ENCODE measurements at regions not wholly inside any gene's neighbourhood (a gene's known extent, or its start where the extent isn't known, plus 50 kb on each side); places are given as distances from the start of the nearest gene placed in this dataset.

- H3K4me3 ChIP-seq (ENCODE audit: low read length), result no peak overlapping the region
- peaks cover 5% of the 10 kb centered on the region for H3K9me3 ChIP-seq (ENCODE audit: control insufficient read depth, low read length)
- H3K36me3 ChIP-seq (ENCODE audit: control insufficient read depth, insufficient read depth, low read length, severe bottlenecking), result no peaks in the 10 kb centered on the region
- H3K4me1 ChIP-seq (ENCODE audit: control insufficient read depth, insufficient read depth, low read length), result no peaks in the 10 kb centered on the region
- no peak overlapping the region for H3K9ac ChIP-seq (ENCODE audit: low read length)
- DNase-seq (ENCODE audit: low read depth), result no peak
- H3K27me3 ChIP-seq (replicated peaks; ENCODE audit: control insufficient read depth, insufficient read depth, low read length), result no peaks in the 10 kb centered on the region
Observed at GRCh38 chr12:63232896-63233295, 81.9 kb upstream of the AVPR1A start.

- peaks cover 12% of the 10 kb centered on the region for H3K4me1 ChIP-seq (ENCODE audit: control insufficient read depth, insufficient read depth, low read length)
- peak; percentile 3 for DNase-seq (ENCODE audit: low read depth)
- no peaks in the 10 kb centered on the region for H3K27me3 ChIP-seq (replicated peaks; ENCODE audit: control insufficient read depth, insufficient read depth, low read length)
- H3K9ac ChIP-seq (ENCODE audit: low read length), result no peak overlapping the region
- H3K4me3 ChIP-seq (ENCODE audit: low read length), result no peak overlapping the region
- H3K9me3 ChIP-seq (ENCODE audit: control insufficient read depth, low read length), result no peaks in the 10 kb centered on the region
- H3K36me3 ChIP-seq (ENCODE audit: control insufficient read depth, insufficient read depth, low read length, severe bottlenecking), result no peaks in the 10 kb centered on the region
Observed at GRCh38 chr12:63228853-63229252, 77.9 kb upstream of the AVPR1A start.

GRCh38 chr12:63226792-63227463, 75.9 kb upstream of the AVPR1A start:
- no peaks in the 10 kb centered on the region for H3K9me3 ChIP-seq (ENCODE audit: control insufficient read depth, low read length)
- no peak overlapping the region for H3K9ac ChIP-seq (ENCODE audit: low read length)
- no peaks in the 10 kb centered on the region for H3K36me3 ChIP-seq (ENCODE audit: control insufficient read depth, insufficient read depth, low read length, severe bottlenecking)
- peaks cover 26% of the 10 kb centered on the region for H3K4me1 ChIP-seq (ENCODE audit: control insufficient read depth, insufficient read depth, low read length)
- no peaks in the 10 kb centered on the region for H3K27me3 ChIP-seq (replicated peaks; ENCODE audit: control insufficient read depth, insufficient read depth, low read length)
- DNase-seq (ENCODE audit: low read depth), result no peak
- no peak overlapping the region for H3K4me3 ChIP-seq (ENCODE audit: low read length)

GRCh38 chr12:63224396-63224795, 73.4 kb upstream of the AVPR1A start:
- no peak overlapping the region for H3K4me3 ChIP-seq (ENCODE audit: low read length)
- no peaks in the 10 kb centered on the region for H3K27me3 ChIP-seq (replicated peaks; ENCODE audit: control insufficient read depth, insufficient read depth, low read length)
- H3K9ac ChIP-seq (ENCODE audit: low read length), result no peak overlapping the region
- H3K4me1 ChIP-seq (ENCODE audit: control insufficient read depth, insufficient read depth, low read length), result peaks cover 45% of the 10 kb centered on the region
- DNase-seq (ENCODE audit: low read depth), result no peak
- no peaks in the 10 kb centered on the region for H3K36me3 ChIP-seq (ENCODE audit: control insufficient read depth, insufficient read depth, low read length, severe bottlenecking)
- H3K9me3 ChIP-seq (ENCODE audit: control insufficient read depth, low read length), result no peaks in the 10 kb centered on the region

GRCh38 chr12:63223128-63223527, 72.1 kb upstream of the AVPR1A start:
- Histone ChIP-seq H3K27me3 (replicated peaks; ENCODE audit: control insufficient read depth, insufficient read depth, low read length) (no peaks in the 10 kb centered on the region), H3K4me1 (ENCODE audit: control insufficient read depth, insufficient read depth, low read length) (peaks cover 45% of the 10 kb centered on the region), H3K4me3 (ENCODE audit: low read length) (no peak overlapping the region), H3K36me3 (ENCODE audit: control insufficient read depth, insufficient read depth, low read length, severe bottlenecking) (no peaks in the 10 kb centered on the region), H3K9me3 (ENCODE audit: control insufficient read depth, low read length) (no peaks in the 10 kb centered on the region), H3K9ac (ENCODE audit: low read length) (peak overlapping the region; percentile 5)
- peak; percentile 7 for DNase-seq (ENCODE audit: low read depth)

- peak overlapping the region; percentile 67 for H3K9ac ChIP-seq (ENCODE audit: low read length)
Observed at GRCh38 chr12:63222582-63222981, 71.6 kb upstream of the AVPR1A start.

GRCh38 chr12:63220921-63221320, 69.9 kb upstream of the AVPR1A start:
- no peak for DNase-seq (ENCODE audit: low read depth)
- Histone ChIP-seq H3K4me1 (ENCODE audit: control insufficient read depth, insufficient read depth, low read length) (peaks cover 39% of the 10 kb centered on the region), H3K36me3 (ENCODE audit: control insufficient read depth, insufficient read depth, low read length, severe bottlenecking) (no peaks in the 10 kb centered on the region), H3K9ac (ENCODE audit: low read length) (peak overlapping the region; percentile 32), H3K9me3 (ENCODE audit: control insufficient read depth, low read length) (no peaks in the 10 kb centered on the region), H3K27me3 (replicated peaks; ENCODE audit: control insufficient read depth, insufficient read depth, low read length) (no peaks in the 10 kb centered on the region), H3K4me3 (ENCODE audit: low read length) (peak overlapping the region; percentile 4)

More at GRCh38 chr12:63222582-63222981, 71.6 kb upstream of the AVPR1A start:
- DNase-seq (ENCODE audit: low read depth), result no peak
- no peaks in the 10 kb centered on the region for H3K36me3 ChIP-seq (ENCODE audit: control insufficient read depth, insufficient read depth, low read length, severe bottlenecking)
- H3K27me3 ChIP-seq (replicated peaks; ENCODE audit: control insufficient read depth, insufficient read depth, low read length), result no peaks in the 10 kb centered on the region
- H3K9me3 ChIP-seq (ENCODE audit: control insufficient read depth, low read length), result no peaks in the 10 kb centered on the region
- peaks cover 45% of the 10 kb centered on the region for H3K4me1 ChIP-seq (ENCODE audit: control insufficient read depth, insufficient read depth, low read length)
- no peak overlapping the region for H3K4me3 ChIP-seq (ENCODE audit: low read length)

- no peak overlapping the region for H3K4me3 ChIP-seq (ENCODE audit: low read length)
- peaks cover 27% of the 10 kb centered on the region for H3K4me1 ChIP-seq (ENCODE audit: control insufficient read depth, insufficient read depth, low read length)
- H3K27me3 ChIP-seq (replicated peaks; ENCODE audit: control insufficient read depth, insufficient read depth, low read length), result no peaks in the 10 kb centered on the region
- no peaks in the 10 kb centered on the region for H3K36me3 ChIP-seq (ENCODE audit: control insufficient read depth, insufficient read depth, low read length, severe bottlenecking)
- no peak for DNase-seq (ENCODE audit: low read depth)
- H3K9me3 ChIP-seq (ENCODE audit: control insufficient read depth, low read length), result no peaks in the 10 kb centered on the region
- H3K9ac ChIP-seq (ENCODE audit: low read length), result no peak overlapping the region
Observed at GRCh38 chr12:63212316-63212715, 61.3 kb upstream of the AVPR1A start.

- no peak overlapping the region for H3K4me3 ChIP-seq (ENCODE audit: low read length)
- no peaks in the 10 kb centered on the region for H3K27me3 ChIP-seq (replicated peaks; ENCODE audit: control insufficient read depth, insufficient read depth, low read length)
- H3K4me1 ChIP-seq (ENCODE audit: control insufficient read depth, insufficient read depth, low read length), result peaks cover 47% of the 10 kb centered on the region
- no peaks in the 10 kb centered on the region for H3K9me3 ChIP-seq (ENCODE audit: control insufficient read depth, low read length)
- DNase-seq (ENCODE audit: low read depth), result peak; percentile 50
- H3K36me3 ChIP-seq (ENCODE audit: control insufficient read depth, insufficient read depth, low read length, severe bottlenecking), result no peaks in the 10 kb centered on the region
- no peak overlapping the region for H3K9ac ChIP-seq (ENCODE audit: low read length)
Observed at GRCh38 chr12:63208956-63209355, 58.0 kb upstream of the AVPR1A start.

- DNase-seq (ENCODE audit: low read depth), result peak; percentile 76
- H3K9ac ChIP-seq (ENCODE audit: low read length), result peak overlapping the region; percentile 75
- peaks cover 47% of the 10 kb centered on the region for H3K4me1 ChIP-seq (ENCODE audit: control insufficient read depth, insufficient read depth, low read length)
- no peaks in the 10 kb centered on the region for H3K36me3 ChIP-seq (ENCODE audit: control insufficient read depth, insufficient read depth, low read length, severe bottlenecking)
- peak overlapping the region; percentile 33 for H3K4me3 ChIP-seq (ENCODE audit: low read length)
- no peaks in the 10 kb centered on the region for H3K27me3 ChIP-seq (replicated peaks; ENCODE audit: control insufficient read depth, insufficient read depth, low read length)
- H3K9me3 ChIP-seq (ENCODE audit: control insufficient read depth, low read length), result no peaks in the 10 kb centered on the region
Observed at GRCh38 chr12:63206909-63207308, 55.9 kb upstream of the AVPR1A start.

- no peaks in the 10 kb centered on the region for H3K27me3 ChIP-seq (replicated peaks; ENCODE audit: control insufficient read depth, insufficient read depth, low read length)
Observed at GRCh38 chr12:63206494-63206893, 55.5 kb upstream of the AVPR1A start.

More at GRCh38 chr12:63206494-63206893, 55.5 kb upstream of the AVPR1A start:
- Histone ChIP-seq H3K9me3 (ENCODE audit: control insufficient read depth, low read length) (no peaks in the 10 kb centered on the region), H3K4me1 (ENCODE audit: control insufficient read depth, insufficient read depth, low read length) (peaks cover 47% of the 10 kb centered on the region), H3K36me3 (ENCODE audit: control insufficient read depth, insufficient read depth, low read length, severe bottlenecking) (no peaks in the 10 kb centered on the region), H3K9ac (ENCODE audit: low read length) (peak overlapping the region; percentile 75), H3K4me3 (ENCODE audit: low read length) (peak overlapping the region; percentile 33)
- no peak for DNase-seq (ENCODE audit: low read depth)

All from adipocyte (in vitro differentiated cells).